ENCODE measurements at regions not wholly inside any gene's neighbourhood (a gene's known extent, or its start where the extent isn't known, plus 50 kb on each side); places are given as distances from the start of the nearest gene placed in this dataset.

GRCh38 chr1:200354243-200354642 lies 55.6 kb downstream of the ZNF281 start:
- H3K9me3 Mint-ChIP-seq, result no peaks in the 10 kb centered on the region
- peaks cover 34% of the 10 kb centered on the region for H3K4me1 Mint-ChIP-seq (ENCODE audit: low read depth)
- intact Hi-C loops (cut with micrococcal nuclease), result loop anchor here (1.0 to 10.0 kb wide), 6 partner anchors 47 to 409 kb away; no protein-coding TSS in a partner anchor
- no peaks in the 10 kb centered on the region for H3K36me3 Mint-ChIP-seq
- no peaks in the 10 kb centered on the region for H3K27me3 Mint-ChIP-seq
- no peak overlapping the region for H3K27ac Mint-ChIP-seq
- no peak for DNase-seq
- ChIA-PET CTCF (no interaction called here), POLR2A (no interaction called here)
- no peak overlapping the region for H3K4me3 Mint-ChIP-seq

- Mint-ChIP-seq H3K27ac (no peak overlapping the region), H3K36me3 (no peaks in the 10 kb centered on the region), H3K9me3 (no peaks in the 10 kb centered on the region), H3K27me3 (no peaks in the 10 kb centered on the region), H3K4me1 (ENCODE audit: low read depth) (peaks cover 34% of the 10 kb centered on the region), H3K4me3 (no peak overlapping the region)
- POLR2A ChIA-PET, result no interaction called here
- CTCF ChIA-PET, result no interaction called here
- no peak for DNase-seq
- intact Hi-C loops (cut with micrococcal nuclease), result loop anchor here (2.0 to 10.0 kb wide), 4 partner anchors 46 to 408 kb away; no protein-coding TSS in a partner anchor
Observed at GRCh38 chr1:200353232-200353631, 56.6 kb downstream of the ZNF281 start.

GRCh38 chr1:200351826-200352549 lies 57.8 kb downstream of the ZNF281 start:
- intact Hi-C loops (cut with micrococcal nuclease), result loop anchor here (2.0 to 10.0 kb wide), 4 partner anchors 45 to 407 kb away; no protein-coding TSS in a partner anchor
- H3K36me3 Mint-ChIP-seq, result no peaks in the 10 kb centered on the region
- peak overlapping the region; percentile 55 for H3K4me3 Mint-ChIP-seq
- no peaks in the 10 kb centered on the region for H3K9me3 Mint-ChIP-seq
- H3K4me1 Mint-ChIP-seq (ENCODE audit: low read depth), result peaks cover 34% of the 10 kb centered on the region
- H3K27me3 Mint-ChIP-seq, result no peaks in the 10 kb centered on the region
- peak overlapping the region; percentile 61 for H3K27ac Mint-ChIP-seq
- peak; percentile 24 for DNase-seq
- ChIA-PET POLR2A (no interaction called here), CTCF (no interaction called here)

- no peak overlapping the region for H3K27ac Mint-ChIP-seq
- H3K4me3 Mint-ChIP-seq, result no peak overlapping the region
Observed at GRCh38 chr1:200351425-200351824, 58.4 kb downstream of the ZNF281 start.

GRCh38 chr1:200346700-200347099 lies 63.1 kb downstream of the ZNF281 start:
- POLR2A ChIA-PET, result no interaction called here
- Mint-ChIP-seq H3K4me3 (no peak overlapping the region), H3K9me3 (no peaks in the 10 kb centered on the region), H3K27ac (no peak overlapping the region), H3K4me1 (ENCODE audit: low read depth) (peaks cover 6% of the 10 kb centered on the region), H3K27me3 (no peaks in the 10 kb centered on the region), H3K36me3 (no peaks in the 10 kb centered on the region)
- DNase-seq, result no peak
- intact Hi-C loops (cut with micrococcal nuclease), result no loop called here
- CTCF ChIA-PET, result no interaction called here

More at GRCh38 chr1:200351425-200351824, 58.4 kb downstream of the ZNF281 start:
- no peak for DNase-seq
- CTCF ChIA-PET, result no interaction called here
- H3K4me1 Mint-ChIP-seq (ENCODE audit: low read depth), result peaks cover 34% of the 10 kb centered on the region
- intact Hi-C loops (cut with micrococcal nuclease), result loop anchor here (5.0 to 10.0 kb wide), 3 partner anchors 44 to 407 kb away; no protein-coding TSS in a partner anchor
- no peaks in the 10 kb centered on the region for H3K9me3 Mint-ChIP-seq
- no peaks in the 10 kb centered on the region for H3K36me3 Mint-ChIP-seq
- POLR2A ChIA-PET, result no interaction called here
- H3K27me3 Mint-ChIP-seq, result no peaks in the 10 kb centered on the region

- intact Hi-C loops (cut with micrococcal nuclease), result no loop called here
- Mint-ChIP-seq H3K27ac (no peak overlapping the region), H3K4me1 (ENCODE audit: low read depth) (no peaks in the 10 kb centered on the region), H3K9me3 (no peaks in the 10 kb centered on the region), H3K36me3 (no peaks in the 10 kb centered on the region), H3K4me3 (no peak overlapping the region), H3K27me3 (no peaks in the 10 kb centered on the region)
- DNase-seq, result no peak
- ChIA-PET CTCF (no interaction called here), POLR2A (interaction anchor here (0.6 kb wide), 1 partner anchor 22 kb away, joined by 3 read pairs; no protein-coding TSS in a partner anchor)
Observed at GRCh38 chr1:200345520-200345919, 64.3 kb downstream of the ZNF281 start.

- H3K9me3 Mint-ChIP-seq, result no peaks in the 10 kb centered on the region
- CTCF ChIA-PET, result interaction anchor here (0.6 kb wide), 1 partner anchor 256 kb away, joined by 3 read pairs; no protein-coding TSS in a partner anchor
- H3K36me3 Mint-ChIP-seq, result no peaks in the 10 kb centered on the region
- POLR2A ChIA-PET, result no interaction called here
- no peaks in the 10 kb centered on the region for H3K4me1 Mint-ChIP-seq (ENCODE audit: low read depth)
- no peaks in the 10 kb centered on the region for H3K27me3 Mint-ChIP-seq
- no peak overlapping the region for H3K27ac Mint-ChIP-seq
- H3K4me3 Mint-ChIP-seq, result no peak overlapping the region
- intact Hi-C loops (cut with micrococcal nuclease), result no loop called here
- DNase-seq, result no peak
Observed at GRCh38 chr1:200343874-200344273, 66.0 kb downstream of the ZNF281 start.

GRCh38 chr1:200342511-200343311 lies 67.1 kb downstream of the ZNF281 start:
- no peak overlapping the region for H3K27ac Mint-ChIP-seq
- DNase-seq, result no peak
- H3K4me3 Mint-ChIP-seq, result no peak overlapping the region
- H3K27me3 Mint-ChIP-seq, result no peaks in the 10 kb centered on the region
- intact Hi-C loops (cut with micrococcal nuclease), result no loop called here
- peaks cover 3% of the 10 kb centered on the region for H3K4me1 Mint-ChIP-seq (ENCODE audit: low read depth)
- POLR2A ChIA-PET, result interaction anchor here (0.5 kb wide), 1 partner anchor 157 kb away, joined by 3 read pairs; no protein-coding TSS in a partner anchor
- no peaks in the 10 kb centered on the region for H3K36me3 Mint-ChIP-seq
- CTCF ChIA-PET, result interaction anchor here (1.1 kb wide), 1 partner anchor 146 kb away, joined by 3 read pairs; no protein-coding TSS in a partner anchor
- H3K9me3 Mint-ChIP-seq, result no peaks in the 10 kb centered on the region

- no peak for DNase-seq
- H3K4me3 Mint-ChIP-seq, result no peak overlapping the region
- H3K4me1 Mint-ChIP-seq (ENCODE audit: low read depth), result peaks cover 13% of the 10 kb centered on the region
- no peak overlapping the region for H3K27ac Mint-ChIP-seq
- H3K36me3 Mint-ChIP-seq, result no peaks in the 10 kb centered on the region
- H3K9me3 Mint-ChIP-seq, result no peaks in the 10 kb centered on the region
- H3K27me3 Mint-ChIP-seq, result no peaks in the 10 kb centered on the region
- ChIA-PET CTCF (interaction anchor here (1.3 to 1.8 kb wide), 2 partner anchors 30 to 59 kb away, joined by 3 to 4 read pairs; no protein-coding TSS in a partner anchor), POLR2A (no interaction called here)
- intact Hi-C loops (cut with micrococcal nuclease), result no loop called here
Observed at GRCh38 chr1:200338451-200338850, 71.4 kb downstream of the ZNF281 start.

- CTCF ChIA-PET, result interaction anchor here (0.9 to 1.8 kb wide), 3 partner anchors 30 to 59 kb away, joined by 3 to 4 read pairs (median 3); no protein-coding TSS in a partner anchor
- intact Hi-C loops (cut with micrococcal nuclease), result no loop called here
- Mint-ChIP-seq H3K4me1 (ENCODE audit: low read depth) (peaks cover 13% of the 10 kb centered on the region), H3K27ac (no peak overlapping the region), H3K9me3 (no peaks in the 10 kb centered on the region), H3K36me3 (no peaks in the 10 kb centered on the region), H3K4me3 (no peak overlapping the region), H3K27me3 (no peaks in the 10 kb centered on the region)
- no peak for DNase-seq
- POLR2A ChIA-PET, result no interaction called here
Observed at GRCh38 chr1:200337831-200338230, 72.0 kb downstream of the ZNF281 start.

GRCh38 chr1:200337410-200337809 lies 72.4 kb downstream of the ZNF281 start:
- no peaks in the 10 kb centered on the region for H3K36me3 Mint-ChIP-seq
- no peaks in the 10 kb centered on the region for H3K9me3 Mint-ChIP-seq
- ChIA-PET POLR2A (no interaction called here), CTCF (interaction anchor here (0.9 to 1.8 kb wide), 3 partner anchors 29 to 58 kb away, joined by 3 to 4 read pairs (median 3); no protein-coding TSS in a partner anchor)
- no peak for DNase-seq
- H3K4me3 Mint-ChIP-seq, result no peak overlapping the region
- intact Hi-C loops (cut with micrococcal nuclease), result no loop called here
- H3K27ac Mint-ChIP-seq, result no peak overlapping the region
- no peaks in the 10 kb centered on the region for H3K27me3 Mint-ChIP-seq
- peaks cover 13% of the 10 kb centered on the region for H3K4me1 Mint-ChIP-seq (ENCODE audit: low read depth)

- no peak overlapping the region for H3K4me3 Mint-ChIP-seq
- peaks cover 13% of the 10 kb centered on the region for H3K4me1 Mint-ChIP-seq (ENCODE audit: low read depth)
- POLR2A ChIA-PET, result no interaction called here
- H3K9me3 Mint-ChIP-seq, result no peaks in the 10 kb centered on the region
- intact Hi-C loops (cut with micrococcal nuclease), result no loop called here
- CTCF ChIA-PET, result interaction anchor here (1.8 kb wide), 1 partner anchor 29 kb away, joined by 4 read pairs; no protein-coding TSS in a partner anchor
- no peaks in the 10 kb centered on the region for H3K36me3 Mint-ChIP-seq
- H3K27ac Mint-ChIP-seq, result no peak overlapping the region
- H3K27me3 Mint-ChIP-seq, result no peaks in the 10 kb centered on the region
- DNase-seq, result no peak
Observed at GRCh38 chr1:200336901-200337391, 72.9 kb downstream of the ZNF281 start.

All from activated CD4-positive, alpha-beta memory T cell treated with anti-CD3 and anti-CD28 coated beads for 36 hours (primary cell).